ENCODE measurements at regions not wholly inside any gene's neighbourhood (a gene's known extent, or its start where the extent isn't known, plus 50 kb on each side); places are given as distances from the start of the nearest gene placed in this dataset.

DNA sequence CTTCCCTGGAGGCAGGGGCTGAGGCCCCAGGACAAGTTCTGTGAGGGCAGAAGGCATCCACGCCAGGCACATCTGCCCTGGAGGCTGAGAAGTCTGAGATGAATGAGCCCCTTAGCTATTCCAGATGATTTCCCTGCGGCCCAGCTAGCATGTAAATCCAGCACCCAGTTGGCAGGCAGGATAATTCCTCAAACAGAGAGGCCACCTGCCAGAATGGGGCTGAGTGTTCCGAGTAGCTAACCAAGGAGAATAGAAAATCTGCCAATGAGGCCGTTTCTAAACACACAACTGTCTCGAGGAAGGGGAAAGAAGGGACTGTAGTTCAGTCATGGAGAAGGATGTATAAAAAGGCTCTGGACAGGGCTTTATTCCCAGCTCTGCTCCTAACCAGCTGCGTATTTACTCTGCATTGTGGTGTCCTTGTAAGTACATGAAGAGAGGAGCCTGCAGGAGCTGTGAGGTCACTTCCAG is 211.4 kb upstream of the CDYL start:
- TF ChIP-seq POLR2A (IDR thresholded peaks at IDR 0.05) = no peak
- TF ChIP-seq, protein P1, sequence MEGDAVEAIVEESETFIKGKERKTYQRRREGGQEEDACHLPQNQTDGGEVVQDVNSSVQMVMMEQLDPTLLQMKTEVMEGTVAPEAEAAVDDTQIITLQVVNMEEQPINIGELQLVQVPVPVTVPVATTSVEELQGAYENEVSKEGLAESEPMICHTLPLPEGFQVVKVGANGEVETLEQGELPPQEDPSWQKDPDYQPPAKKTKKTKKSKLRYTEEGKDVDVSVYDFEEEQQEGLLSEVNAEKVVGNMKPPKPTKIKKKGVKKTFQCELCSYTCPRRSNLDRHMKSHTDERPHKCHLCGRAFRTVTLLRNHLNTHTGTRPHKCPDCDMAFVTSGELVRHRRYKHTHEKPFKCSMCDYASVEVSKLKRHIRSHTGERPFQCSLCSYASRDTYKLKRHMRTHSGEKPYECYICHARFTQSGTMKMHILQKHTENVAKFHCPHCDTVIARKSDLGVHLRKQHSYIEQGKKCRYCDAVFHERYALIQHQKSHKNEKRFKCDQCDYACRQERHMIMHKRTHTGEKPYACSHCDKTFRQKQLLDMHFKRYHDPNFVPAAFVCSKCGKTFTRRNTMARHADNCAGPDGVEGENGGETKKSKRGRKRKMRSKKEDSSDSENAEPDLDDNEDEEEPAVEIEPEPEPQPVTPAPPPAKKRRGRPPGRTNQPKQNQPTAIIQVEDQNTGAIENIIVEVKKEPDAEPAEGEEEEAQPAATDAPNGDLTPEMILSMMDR (IDR thresholded peaks at IDR 0.05) = no peak
- DNase-seq (ENCODE audit: low spot score in 2 of 2) = peak in 1 of 2 donors; percentile 58
- no peak overlapping the region for H3K4me3 ChIP-seq (ENCODE audit: low read depth, poor library complexity, severe bottlenecking)
- intact Hi-C loops (cut with DNase I; ENCODE audit: low total_unique reads) = no loop called here
- WGBS, 2 donors = 42 to 48% methylated on average over 6 of the region's 6 CpGs

DNA sequence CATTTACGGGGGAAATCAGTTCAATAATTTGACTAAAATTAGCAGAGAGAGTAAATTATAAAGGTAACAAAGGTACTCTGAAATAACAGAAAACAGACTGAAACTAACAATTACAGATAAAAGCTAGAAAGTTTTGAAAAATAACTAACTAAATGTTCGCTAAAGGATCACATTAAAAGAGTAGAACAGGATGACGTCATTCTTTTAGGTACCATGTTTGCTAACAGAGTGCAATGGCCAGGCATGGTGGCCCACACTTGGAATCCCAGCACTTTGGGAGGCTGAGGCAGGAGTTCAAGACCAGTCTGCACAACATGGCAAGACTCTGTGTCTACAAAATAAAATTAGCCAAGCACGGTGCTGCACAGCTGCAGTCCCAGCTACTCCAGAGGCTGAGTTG is 212.3 kb upstream of the CDYL start:
- WGBS, 2 donors = 61 to 90% methylated on average over 4 of the region's 4 CpGs
- DNase-seq (ENCODE audit: low spot score in 2 of 2) = peak in 1 of 2 donors; percentile 21
- intact Hi-C loops (cut with DNase I; ENCODE audit: low total_unique reads) = no loop called here
- TF ChIP-seq, protein P1 (IDR thresholded peaks at IDR 0.05) = no peak
- TF ChIP-seq POLR2A (IDR thresholded peaks at IDR 0.05) = no peak
- H3K4me3 ChIP-seq (ENCODE audit: low read depth, poor library complexity, severe bottlenecking) = no peak overlapping the region

DNA sequence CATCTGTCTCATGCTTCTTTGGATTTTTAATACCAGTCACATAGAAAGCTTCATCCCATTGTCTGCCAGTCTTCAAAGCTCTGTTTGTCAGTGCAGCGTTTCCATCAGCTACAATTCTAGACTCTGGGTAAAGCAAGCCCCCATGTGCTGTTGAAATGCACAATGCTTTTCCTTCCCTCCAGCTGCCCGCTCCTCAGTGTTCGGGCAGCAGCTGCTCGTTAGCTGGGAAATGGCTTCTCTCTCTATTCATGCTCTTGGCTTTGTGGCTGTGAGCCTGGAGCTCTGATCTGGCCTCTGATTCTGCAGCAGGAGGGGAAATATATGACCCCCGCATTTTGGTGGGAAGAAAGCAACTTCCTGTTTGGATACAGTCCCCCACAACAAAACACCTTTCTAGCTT is 213.0 kb upstream of the CDYL start:
- TF ChIP-seq, protein P1 (IDR thresholded peaks at IDR 0.05) = no peak
- TF ChIP-seq POLR2A (IDR thresholded peaks at IDR 0.05) = no peak
- peak in 1 of 2 donors; percentile 43 for DNase-seq (ENCODE audit: low spot score in 2 of 2)
- no peak overlapping the region for H3K4me3 ChIP-seq (ENCODE audit: low read depth, poor library complexity, severe bottlenecking)
- WGBS, 2 donors = 58 to 67% methylated on average over 5 of the region's 5 CpGs
- intact Hi-C loops (cut with DNase I; ENCODE audit: low total_unique reads) = no loop called here

DNA sequence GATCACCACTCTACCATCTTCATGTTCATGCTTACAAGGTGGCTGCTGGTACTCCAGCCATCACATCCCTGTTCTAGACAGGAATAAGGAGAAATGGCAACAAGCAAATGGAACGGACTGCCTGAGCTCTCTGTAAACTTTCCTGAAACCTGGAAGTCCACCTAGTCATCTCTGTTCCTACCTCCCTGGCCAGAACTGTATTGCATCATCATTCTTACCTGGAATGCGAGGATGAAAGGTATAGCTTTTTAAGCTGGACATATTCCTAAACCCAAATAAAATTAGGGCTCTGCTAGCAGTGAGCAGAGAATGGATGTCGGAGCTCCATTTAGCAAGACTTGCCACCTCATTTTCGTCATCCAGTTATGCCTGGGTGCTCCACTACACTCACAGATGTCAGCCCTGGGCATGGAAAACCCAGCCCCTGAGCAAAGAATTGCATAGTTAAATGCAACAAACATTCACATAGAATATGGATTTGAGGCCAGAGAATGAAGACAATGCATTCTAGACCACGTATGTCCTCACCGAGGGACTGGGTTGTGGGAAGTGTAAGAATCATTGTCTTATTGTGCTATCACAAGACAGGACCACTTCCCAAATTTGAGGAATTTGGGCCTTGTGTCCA is 214.3 kb upstream of the CDYL start:
- intact Hi-C loops (cut with DNase I; ENCODE audit: low total_unique reads) = no loop called here
- TF ChIP-seq, protein P1 (IDR thresholded peaks at IDR 0.05) = no peak
- no peak for TF ChIP-seq POLR2A (IDR thresholded peaks at IDR 0.05)
- DNase-seq (ENCODE audit: low spot score in 2 of 2) = no peak
- 94 to 96% methylated on average over 6 of the region's 6 CpGs for WGBS, 2 donors
- no peak overlapping the region for H3K4me3 ChIP-seq (ENCODE audit: low read depth, poor library complexity, severe bottlenecking)

DNA sequence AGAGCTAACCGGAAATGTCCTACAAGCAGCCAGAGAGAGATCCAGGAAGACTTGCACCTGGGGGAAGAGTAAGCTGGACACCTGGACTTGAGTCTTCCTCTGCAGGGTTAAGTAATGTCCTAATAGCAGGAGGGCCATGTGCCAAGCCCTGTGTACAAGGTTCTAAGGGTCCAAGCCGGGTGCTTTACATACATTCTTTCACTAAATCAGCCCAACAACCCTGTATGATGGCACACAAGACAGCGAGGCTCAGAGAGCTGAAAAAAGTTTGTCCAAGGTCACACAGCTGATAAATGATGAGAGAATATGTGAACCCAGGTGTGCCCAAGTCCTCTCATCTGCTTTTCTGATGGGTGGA is 215.1 kb upstream of the CDYL start:
- intact Hi-C loops (cut with DNase I; ENCODE audit: low total_unique reads) = no loop called here
- TF ChIP-seq, protein P1 (IDR thresholded peaks at IDR 0.05) = no peak
- TF ChIP-seq POLR2A (IDR thresholded peaks at IDR 0.05) = no peak
- no peak overlapping the region for H3K4me3 ChIP-seq (ENCODE audit: low read depth, poor library complexity, severe bottlenecking)
- DNase-seq (ENCODE audit: low spot score in 2 of 2) = peak in 1 of 2 donors; percentile 63
- WGBS, 2 donors = 94 to 100% methylated on average over 3 of the region's 3 CpGs

Data from lower leg skin (tissue), 4 donors.